ENCODE measurements at regions not wholly inside any gene's neighbourhood (a gene's known extent, or its start where the extent isn't known, plus 50 kb on each side); places are given as distances from the start of the nearest gene placed in this dataset.
"Not testable (repeated sequence)": the region's sequence is repeated elsewhere in the genome, so short reads cannot be mapped to it uniquely, and the experiment has no call there.

- DNase-seq (ENCODE audit: low spot score), result no peak
- H3K9me3 ChIP-seq (ENCODE audit: severe bottlenecking), result no peaks in the 10 kb centered on the region
These were observed 293.6 kb upstream of the NDST3 start for GRCh38 chr4:117740736-117741135.

DNA sequence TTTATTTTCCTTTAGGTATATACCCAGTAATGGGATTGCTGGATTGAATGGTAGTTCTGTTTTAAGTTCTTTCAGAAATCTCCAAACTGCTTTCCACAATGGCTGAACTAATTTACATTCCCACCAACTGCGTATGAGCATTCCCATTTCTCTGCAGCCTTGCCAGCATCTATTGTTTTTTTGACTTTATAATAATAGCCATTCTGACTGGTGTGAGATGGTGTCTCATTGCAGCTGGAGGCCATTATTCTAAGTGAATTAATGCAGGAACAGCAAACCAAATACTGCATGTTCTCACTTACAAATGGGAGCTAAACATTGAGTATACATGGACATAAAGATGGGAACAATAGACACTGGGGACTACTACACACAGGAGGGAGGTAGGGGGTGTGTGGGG lies 288.9 kb upstream of the NDST3 start:
- DNase-seq (ENCODE audit: low spot score); H3K4me3 ChIP-seq (ENCODE audit: severe bottlenecking); H3K4me1 ChIP-seq (ENCODE audit: insufficient read depth, poor library complexity, severe bottlenecking); ATAC-seq (ENCODE audit: low read depth); H3K36me3 ChIP-seq (ENCODE audit: low read depth); H3K27ac ChIP-seq (ENCODE audit: poor library complexity, severe bottlenecking); H3K9me3 ChIP-seq (ENCODE audit: severe bottlenecking); H3K27me3 ChIP-seq (ENCODE audit: insufficient read depth, poor library complexity, severe bottlenecking): not testable (repeated sequence)

More at GRCh38 chr4:117740736-117741135, 293.6 kb upstream of the NDST3 start:
- Histone ChIP-seq H3K36me3 (ENCODE audit: low read depth) (no peaks in the 10 kb centered on the region), H3K4me3 (ENCODE audit: severe bottlenecking) (no peak overlapping the region), H3K27ac (ENCODE audit: poor library complexity, severe bottlenecking) (no peak overlapping the region), H3K4me1 (ENCODE audit: insufficient read depth, poor library complexity, severe bottlenecking) (no peaks in the 10 kb centered on the region), H3K27me3 (ENCODE audit: insufficient read depth, poor library complexity, severe bottlenecking) (no peaks in the 10 kb centered on the region)
- no peak for ATAC-seq (ENCODE audit: low read depth)
- TF ChIP-seq, protein P1, sequence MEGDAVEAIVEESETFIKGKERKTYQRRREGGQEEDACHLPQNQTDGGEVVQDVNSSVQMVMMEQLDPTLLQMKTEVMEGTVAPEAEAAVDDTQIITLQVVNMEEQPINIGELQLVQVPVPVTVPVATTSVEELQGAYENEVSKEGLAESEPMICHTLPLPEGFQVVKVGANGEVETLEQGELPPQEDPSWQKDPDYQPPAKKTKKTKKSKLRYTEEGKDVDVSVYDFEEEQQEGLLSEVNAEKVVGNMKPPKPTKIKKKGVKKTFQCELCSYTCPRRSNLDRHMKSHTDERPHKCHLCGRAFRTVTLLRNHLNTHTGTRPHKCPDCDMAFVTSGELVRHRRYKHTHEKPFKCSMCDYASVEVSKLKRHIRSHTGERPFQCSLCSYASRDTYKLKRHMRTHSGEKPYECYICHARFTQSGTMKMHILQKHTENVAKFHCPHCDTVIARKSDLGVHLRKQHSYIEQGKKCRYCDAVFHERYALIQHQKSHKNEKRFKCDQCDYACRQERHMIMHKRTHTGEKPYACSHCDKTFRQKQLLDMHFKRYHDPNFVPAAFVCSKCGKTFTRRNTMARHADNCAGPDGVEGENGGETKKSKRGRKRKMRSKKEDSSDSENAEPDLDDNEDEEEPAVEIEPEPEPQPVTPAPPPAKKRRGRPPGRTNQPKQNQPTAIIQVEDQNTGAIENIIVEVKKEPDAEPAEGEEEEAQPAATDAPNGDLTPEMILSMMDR (IDR thresholded peaks at IDR 0.05; ENCODE audit: poor library complexity, severe bottlenecking), result no peak

GRCh38 chr4:117755438-117755837 lies 278.8 kb upstream of the NDST3 start:
- TF ChIP-seq, protein P1 (IDR thresholded peaks at IDR 0.05; ENCODE audit: poor library complexity, severe bottlenecking), result no peak
- no peaks in the 10 kb centered on the region for H3K36me3 ChIP-seq (ENCODE audit: low read depth)
- H3K27ac ChIP-seq (ENCODE audit: poor library complexity, severe bottlenecking), result no peak overlapping the region
- no peak overlapping the region for H3K4me3 ChIP-seq (ENCODE audit: severe bottlenecking)
- ATAC-seq (ENCODE audit: low read depth) (no peak), DNase-seq (ENCODE audit: low spot score) (no peak)
- H3K9me3 ChIP-seq (ENCODE audit: severe bottlenecking), result no peaks in the 10 kb centered on the region
- H3K27me3 ChIP-seq (ENCODE audit: insufficient read depth, poor library complexity, severe bottlenecking), result no peaks in the 10 kb centered on the region
- no peaks in the 10 kb centered on the region for H3K4me1 ChIP-seq (ENCODE audit: insufficient read depth, poor library complexity, severe bottlenecking)

GRCh38 chr4:117768610-117769009 lies 265.7 kb upstream of the NDST3 start:
- Histone ChIP-seq H3K27me3 (ENCODE audit: insufficient read depth, poor library complexity, severe bottlenecking) (no peaks in the 10 kb centered on the region), H3K36me3 (ENCODE audit: low read depth) (no peaks in the 10 kb centered on the region), H3K4me1 (ENCODE audit: insufficient read depth, poor library complexity, severe bottlenecking) (no peaks in the 10 kb centered on the region), H3K4me3 (ENCODE audit: severe bottlenecking) (no peak overlapping the region), H3K9me3 (ENCODE audit: severe bottlenecking) (no peaks in the 10 kb centered on the region), H3K27ac (ENCODE audit: poor library complexity, severe bottlenecking) (no peak overlapping the region)
- DNase-seq (ENCODE audit: low spot score) (no peak), ATAC-seq (ENCODE audit: low read depth) (no peak)
- TF ChIP-seq, protein P1 (IDR thresholded peaks at IDR 0.05; ENCODE audit: poor library complexity, severe bottlenecking), result no peak

DNA sequence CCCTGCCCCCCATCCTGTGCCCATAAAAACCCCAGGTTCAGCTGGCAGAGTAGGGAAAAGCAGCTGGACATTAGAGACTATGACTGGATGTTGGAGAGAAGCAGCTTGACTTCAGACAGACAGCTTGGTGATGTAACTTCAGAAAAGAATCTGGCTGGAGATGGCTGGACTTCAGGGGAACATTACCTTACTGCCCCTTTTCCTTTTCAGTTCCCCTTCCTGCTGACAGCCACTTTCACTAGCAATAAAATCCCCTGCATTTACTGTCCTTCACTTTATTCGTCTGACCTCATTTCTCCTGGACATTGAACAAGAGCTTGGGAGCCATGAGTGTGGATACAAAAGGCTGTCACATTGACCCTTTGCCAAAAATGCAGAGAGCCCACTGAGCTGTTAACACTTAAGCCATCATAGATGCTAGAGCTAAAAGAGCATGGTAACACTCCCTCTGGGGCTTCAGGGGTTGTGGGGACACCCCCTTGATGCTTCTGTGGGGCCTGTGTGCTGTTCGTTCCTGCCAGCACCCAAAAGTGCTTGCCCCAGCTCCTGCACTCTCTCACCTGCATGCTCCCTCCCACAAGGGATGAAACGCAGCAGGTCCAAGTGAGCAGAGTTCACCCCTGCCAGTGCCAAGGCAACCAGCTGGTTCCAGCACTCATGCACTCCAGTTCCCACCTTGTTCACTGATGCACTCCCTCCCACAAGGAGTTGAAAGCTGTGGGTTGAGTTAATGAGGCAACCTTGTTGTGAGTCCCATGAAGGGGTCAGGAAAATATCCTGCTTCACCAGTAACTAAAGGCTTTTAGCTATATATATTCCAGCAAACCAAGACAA lies 263.8 kb upstream of the NDST3 start:
- Histone ChIP-seq H3K4me3 (ENCODE audit: severe bottlenecking) (no peak overlapping the region), H3K27ac (ENCODE audit: poor library complexity, severe bottlenecking) (no peak overlapping the region), H3K9me3 (ENCODE audit: severe bottlenecking) (no peaks in the 10 kb centered on the region), H3K27me3 (ENCODE audit: insufficient read depth, poor library complexity, severe bottlenecking) (no peaks in the 10 kb centered on the region), H3K4me1 (ENCODE audit: insufficient read depth, poor library complexity, severe bottlenecking) (no peaks in the 10 kb centered on the region), H3K36me3 (ENCODE audit: low read depth) (no peaks in the 10 kb centered on the region)
- DNase-seq (ENCODE audit: low spot score) (no peak), ATAC-seq (ENCODE audit: low read depth) (no peak)
- TF ChIP-seq, protein P1 (IDR thresholded peaks at IDR 0.05; ENCODE audit: poor library complexity, severe bottlenecking), result no peak
